ENCODE measurements at regions not wholly inside any gene's neighbourhood (a gene's known extent, or its start where the extent isn't known, plus 50 kb on each side); places are given as distances from the start of the nearest gene placed in this dataset.

DNA sequence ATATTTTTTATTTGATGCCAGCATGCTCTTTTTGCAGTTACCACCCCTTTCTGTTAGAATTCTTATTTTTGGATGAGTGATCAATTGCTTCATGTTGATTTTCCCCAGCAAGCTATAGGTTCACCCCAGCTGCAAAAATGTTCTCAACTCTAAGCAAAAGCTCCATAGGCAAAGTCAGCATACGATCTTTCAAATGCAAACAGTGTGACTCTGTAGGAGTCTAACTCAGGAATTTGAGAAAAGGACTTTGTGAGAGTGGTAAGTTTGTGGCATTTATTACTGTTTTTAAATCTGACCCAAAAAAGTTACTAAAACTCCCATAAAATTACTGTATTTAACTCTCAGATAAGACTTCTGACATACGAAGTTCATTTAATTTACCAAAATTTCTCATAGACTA is 134.9 kb upstream of the HSF2 start:
- H3K4me3 ChIP-seq (replicated peaks; ENCODE audit: insufficient read depth, low read length) = no peak overlapping the region
- no peak for DNase-seq (ENCODE audit: low read depth in 1 of 2, low spot score in 1 of 2)
- TF ChIP-seq SPI1 (IDR thresholded peaks at IDR 0.05; ENCODE audit: borderline replicate concordance, low read depth) (no peak), GABPA (IDR thresholded peaks at IDR 0.05; ENCODE audit: low read depth) (no peak), POLR2AphosphoS5 (IDR thresholded peaks at IDR 0.05; ENCODE audit: low read depth) (no peak)
- TF ChIP-seq, protein P1, sequence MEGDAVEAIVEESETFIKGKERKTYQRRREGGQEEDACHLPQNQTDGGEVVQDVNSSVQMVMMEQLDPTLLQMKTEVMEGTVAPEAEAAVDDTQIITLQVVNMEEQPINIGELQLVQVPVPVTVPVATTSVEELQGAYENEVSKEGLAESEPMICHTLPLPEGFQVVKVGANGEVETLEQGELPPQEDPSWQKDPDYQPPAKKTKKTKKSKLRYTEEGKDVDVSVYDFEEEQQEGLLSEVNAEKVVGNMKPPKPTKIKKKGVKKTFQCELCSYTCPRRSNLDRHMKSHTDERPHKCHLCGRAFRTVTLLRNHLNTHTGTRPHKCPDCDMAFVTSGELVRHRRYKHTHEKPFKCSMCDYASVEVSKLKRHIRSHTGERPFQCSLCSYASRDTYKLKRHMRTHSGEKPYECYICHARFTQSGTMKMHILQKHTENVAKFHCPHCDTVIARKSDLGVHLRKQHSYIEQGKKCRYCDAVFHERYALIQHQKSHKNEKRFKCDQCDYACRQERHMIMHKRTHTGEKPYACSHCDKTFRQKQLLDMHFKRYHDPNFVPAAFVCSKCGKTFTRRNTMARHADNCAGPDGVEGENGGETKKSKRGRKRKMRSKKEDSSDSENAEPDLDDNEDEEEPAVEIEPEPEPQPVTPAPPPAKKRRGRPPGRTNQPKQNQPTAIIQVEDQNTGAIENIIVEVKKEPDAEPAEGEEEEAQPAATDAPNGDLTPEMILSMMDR (IDR thresholded peaks at IDR 0.05; ENCODE audit: insufficient read depth, low read length) = no peak
- TF ChIP-seq, protein P2, sequence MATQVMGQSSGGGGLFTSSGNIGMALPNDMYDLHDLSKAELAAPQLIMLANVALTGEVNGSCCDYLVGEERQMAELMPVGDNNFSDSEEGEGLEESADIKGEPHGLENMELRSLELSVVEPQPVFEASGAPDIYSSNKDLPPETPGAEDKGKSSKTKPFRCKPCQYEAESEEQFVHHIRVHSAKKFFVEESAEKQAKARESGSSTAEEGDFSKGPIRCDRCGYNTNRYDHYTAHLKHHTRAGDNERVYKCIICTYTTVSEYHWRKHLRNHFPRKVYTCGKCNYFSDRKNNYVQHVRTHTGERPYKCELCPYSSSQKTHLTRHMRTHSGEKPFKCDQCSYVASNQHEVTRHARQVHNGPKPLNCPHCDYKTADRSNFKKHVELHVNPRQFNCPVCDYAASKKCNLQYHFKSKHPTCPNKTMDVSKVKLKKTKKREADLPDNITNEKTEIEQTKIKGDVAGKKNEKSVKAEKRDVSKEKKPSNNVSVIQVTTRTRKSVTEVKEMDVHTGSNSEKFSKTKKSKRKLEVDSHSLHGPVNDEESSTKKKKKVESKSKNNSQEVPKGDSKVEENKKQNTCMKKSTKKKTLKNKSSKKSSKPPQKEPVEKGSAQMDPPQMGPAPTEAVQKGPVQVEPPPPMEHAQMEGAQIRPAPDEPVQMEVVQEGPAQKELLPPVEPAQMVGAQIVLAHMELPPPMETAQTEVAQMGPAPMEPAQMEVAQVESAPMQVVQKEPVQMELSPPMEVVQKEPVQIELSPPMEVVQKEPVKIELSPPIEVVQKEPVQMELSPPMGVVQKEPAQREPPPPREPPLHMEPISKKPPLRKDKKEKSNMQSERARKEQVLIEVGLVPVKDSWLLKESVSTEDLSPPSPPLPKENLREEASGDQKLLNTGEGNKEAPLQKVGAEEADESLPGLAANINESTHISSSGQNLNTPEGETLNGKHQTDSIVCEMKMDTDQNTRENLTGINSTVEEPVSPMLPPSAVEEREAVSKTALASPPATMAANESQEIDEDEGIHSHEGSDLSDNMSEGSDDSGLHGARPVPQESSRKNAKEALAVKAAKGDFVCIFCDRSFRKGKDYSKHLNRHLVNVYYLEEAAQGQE (IDR thresholded peaks at IDR 0.05; ENCODE audit: insufficient replicate concordance, low read depth) = no peak
- no peak overlapping the region for H3K27ac ChIP-seq (replicated peaks)
- no peaks in the 10 kb centered on the region for H3K27me3 ChIP-seq (ENCODE audit: insufficient read depth, poor library complexity, severe bottlenecking)

DNA sequence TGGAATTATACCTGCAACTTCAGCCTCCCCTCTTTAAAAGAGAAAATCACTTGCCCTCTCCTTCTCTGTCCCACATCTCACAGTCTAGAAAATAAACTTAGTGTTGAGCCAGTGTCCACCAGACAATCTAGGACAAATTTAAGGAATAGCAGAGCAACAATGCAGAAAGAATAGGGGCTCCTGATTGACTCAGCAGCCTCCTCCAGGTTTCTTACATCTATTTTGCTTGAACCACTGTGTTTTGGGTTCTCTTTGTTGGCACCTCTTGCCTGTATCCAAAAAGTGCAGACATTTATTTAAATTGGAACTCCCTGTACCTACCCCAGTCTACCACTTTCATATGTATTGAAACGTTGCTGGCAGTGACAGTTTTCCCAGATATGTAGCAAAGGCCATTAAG is 133.7 kb upstream of the HSF2 start:
- Histone ChIP-seq H3K27me3 (ENCODE audit: insufficient read depth, poor library complexity, severe bottlenecking) (no peaks in the 10 kb centered on the region), H3K4me3 (replicated peaks; ENCODE audit: insufficient read depth, low read length) (no peak overlapping the region), H3K27ac (replicated peaks) (no peak overlapping the region)
- no peak for DNase-seq (ENCODE audit: low read depth in 1 of 2, low spot score in 1 of 2)
- TF ChIP-seq SPI1 (IDR thresholded peaks at IDR 0.05; ENCODE audit: borderline replicate concordance, low read depth) = no peak
- TF ChIP-seq POLR2AphosphoS5 (IDR thresholded peaks at IDR 0.05; ENCODE audit: low read depth) = no peak
- TF ChIP-seq GABPA (IDR thresholded peaks at IDR 0.05; ENCODE audit: low read depth) = no peak
- TF ChIP-seq, protein P2 (IDR thresholded peaks at IDR 0.05; ENCODE audit: insufficient replicate concordance, low read depth) = no peak
- TF ChIP-seq, protein P1 (IDR thresholded peaks at IDR 0.05; ENCODE audit: insufficient read depth, low read length) = no peak

DNA sequence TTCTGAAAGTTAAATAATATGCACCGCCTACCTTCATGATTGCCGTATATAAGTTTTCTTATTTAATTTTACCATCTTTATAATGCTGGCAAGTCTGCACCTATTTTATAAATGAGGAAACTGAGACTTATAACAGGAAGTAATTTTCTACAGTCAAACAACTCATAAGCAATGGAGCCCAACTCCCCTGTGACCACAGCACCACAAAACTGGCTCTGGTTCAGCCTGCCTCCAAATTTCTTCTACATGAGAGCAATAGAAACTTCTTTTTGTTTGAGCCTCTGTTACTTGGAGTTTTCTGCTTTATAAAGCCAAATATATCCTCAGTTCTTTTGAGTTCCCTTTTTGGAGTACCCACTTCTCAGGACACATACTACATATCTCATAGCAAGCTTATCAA is 131.1 kb upstream of the HSF2 start:
- TF ChIP-seq, protein P1 (IDR thresholded peaks at IDR 0.05; ENCODE audit: insufficient read depth, low read length) = no peak
- TF ChIP-seq GABPA (IDR thresholded peaks at IDR 0.05; ENCODE audit: low read depth) (no peak), SPI1 (IDR thresholded peaks at IDR 0.05; ENCODE audit: borderline replicate concordance, low read depth) (no peak), POLR2AphosphoS5 (IDR thresholded peaks at IDR 0.05; ENCODE audit: low read depth) (no peak)
- TF ChIP-seq, protein P2 (IDR thresholded peaks at IDR 0.05; ENCODE audit: insufficient replicate concordance, low read depth) = no peak
- Histone ChIP-seq H3K27ac (replicated peaks) (no peak overlapping the region), H3K4me3 (replicated peaks; ENCODE audit: insufficient read depth, low read length) (no peak overlapping the region), H3K27me3 (ENCODE audit: insufficient read depth, poor library complexity, severe bottlenecking) (no peaks in the 10 kb centered on the region)
- no peak for DNase-seq (ENCODE audit: low read depth in 1 of 2, low spot score in 1 of 2)
